DMS114 treated with DMSO at 0.1 percent for 48 hours (cell line): ENCODE measurements at regions not wholly inside any gene's neighbourhood (a gene's known extent, or its start where the extent isn't known, plus 50 kb on each side); places are given as distances from the start of the nearest gene placed in this dataset.
"Not testable (repeated sequence)": the region's sequence is repeated elsewhere in the genome, so short reads cannot be mapped to it uniquely, and the experiment has no call there.

ENCODE experiments used
- DNase-seq: peaks from one replicate; lab custom pipeline; 2025; ENCODE audit not compliant: unreplicated experiment; lab: John Stamatoyannopoulos, UW

- DNase-seq: no peak
Measured at GRCh38 chr12:59517522-59517921, 78.3 kb upstream of the SLC16A7 start.

- DNase-seq: no peak
Measured at GRCh38 chr12:59500915-59501314, 94.9 kb upstream of the SLC16A7 start.

- DNase-seq: no peak
Measured at GRCh38 chr12:59500335-59500734, 95.5 kb upstream of the SLC16A7 start.

- no peak for DNase-seq
Measured at GRCh38 chr12:59499774-59500173, 96.1 kb upstream of the SLC16A7 start.

DNA sequence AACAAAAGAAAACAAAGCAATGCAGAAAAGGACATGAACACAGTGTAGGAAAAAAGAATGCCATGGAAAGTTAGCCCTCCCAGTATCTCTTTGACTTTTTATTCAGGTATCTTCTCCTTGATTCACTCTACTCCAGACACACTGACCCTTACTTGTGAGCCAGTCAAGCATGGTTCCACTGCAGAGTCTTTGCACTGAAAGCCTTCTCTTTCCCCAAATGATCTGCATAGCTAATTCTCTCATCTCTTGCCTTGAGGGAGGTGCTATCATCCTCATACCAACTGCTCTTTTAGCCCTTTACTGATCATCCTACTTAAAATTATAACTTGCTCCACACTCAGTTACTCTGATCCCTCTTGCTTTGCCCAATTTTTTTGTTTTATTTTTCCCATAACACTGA is 101.2 kb upstream of the SLC16A7 start:
- DNase-seq: no peak

DNA sequence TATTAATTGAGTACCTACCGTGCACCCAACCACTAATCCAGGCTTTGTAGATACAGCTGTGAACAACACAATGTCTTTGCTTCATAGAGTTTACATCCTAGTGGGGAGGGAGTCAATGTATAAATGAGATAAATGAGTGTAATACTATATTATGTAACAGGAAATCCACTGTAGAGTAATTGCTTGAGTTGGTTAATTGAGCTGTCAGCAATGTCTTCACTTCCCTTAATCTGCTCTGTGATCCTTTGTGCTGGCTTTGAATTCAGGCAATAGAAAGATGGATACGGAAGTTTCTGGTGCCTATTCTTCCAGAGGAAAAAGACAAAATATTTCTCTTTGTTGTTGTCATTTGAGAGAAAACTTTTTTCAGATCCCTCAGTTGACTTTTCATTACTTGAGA is 104.0 kb upstream of the SLC16A7 start:
- no peak for DNase-seq

- no peak for DNase-seq
Measured at GRCh38 chr12:59486827-59487226, 109.0 kb upstream of the SLC16A7 start.

- no peak for DNase-seq
Measured at GRCh38 chr12:59484575-59484974, 111.3 kb upstream of the SLC16A7 start.

- not testable (repeated sequence) for DNase-seq
Measured at GRCh38 chr12:59474236-59474635, 121.6 kb upstream of the SLC16A7 start.

- DNase-seq: no peak
Measured at GRCh38 chr12:59472273-59472672, 123.6 kb upstream of the SLC16A7 start.

DNA sequence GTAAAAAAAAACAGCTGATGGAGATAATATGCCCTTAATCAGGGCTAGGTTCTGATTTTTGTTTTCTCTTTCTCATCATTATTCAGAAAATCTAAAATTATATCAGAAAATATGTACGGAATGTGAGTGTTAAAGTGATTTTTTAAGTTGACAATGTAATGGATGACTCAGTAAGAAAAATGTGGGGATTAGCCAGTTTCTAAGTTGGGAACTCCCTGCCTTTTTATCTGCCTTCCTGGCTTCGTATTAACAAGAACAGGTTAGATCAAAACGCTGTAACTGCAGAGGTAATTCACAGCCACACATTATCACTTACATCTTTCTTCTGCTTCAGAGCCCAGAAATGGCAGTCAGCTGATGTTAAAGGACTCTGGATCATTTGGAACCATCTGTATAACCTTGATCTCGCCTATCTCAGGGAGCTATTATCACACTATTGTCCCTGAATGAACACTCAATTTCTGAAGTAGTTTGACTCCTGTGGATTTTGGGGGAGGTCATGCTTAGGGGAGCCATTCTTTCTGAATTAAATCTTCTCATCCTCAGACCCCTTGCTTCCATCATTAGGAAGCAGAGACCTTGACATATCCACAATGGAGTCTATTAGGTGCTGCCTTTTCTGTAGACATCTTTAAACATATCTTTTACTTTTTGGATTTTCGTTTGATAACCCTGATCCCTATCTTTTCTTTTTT is 135.7 kb upstream of the SLC16A7 start:
- no peak for DNase-seq

- no peak for DNase-seq
Measured at GRCh38 chr12:59453475-59453874, 142.4 kb upstream of the SLC16A7 start.

- no peak for DNase-seq
Measured at GRCh38 chr12:59452746-59453145, 143.1 kb upstream of the SLC16A7 start.

GRCh38 chr12:59452259-59452658 is 143.6 kb upstream of the SLC16A7 start:
- no peak for DNase-seq

DNA sequence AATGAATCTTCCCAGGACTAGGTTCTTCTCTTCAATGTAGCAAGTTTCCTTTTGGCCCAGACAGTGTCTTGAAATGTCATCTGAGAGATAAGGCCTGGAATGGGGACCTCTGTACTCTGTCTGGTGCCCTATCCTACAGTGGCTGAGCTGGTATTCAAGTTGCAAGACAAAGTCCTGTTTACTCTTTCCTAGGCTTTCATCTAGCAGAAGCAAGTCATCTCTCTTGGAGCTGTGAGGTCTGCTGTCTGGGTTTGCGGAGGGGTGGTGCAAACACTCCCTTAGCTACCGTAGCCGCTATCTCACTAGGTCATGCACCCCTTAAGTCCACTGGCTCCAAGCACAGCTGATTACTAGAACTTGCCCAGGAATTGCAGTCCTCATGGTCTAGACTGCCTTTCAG is 149.7 kb upstream of the SLC16A7 start:
- DNase-seq: no peak

DNA sequence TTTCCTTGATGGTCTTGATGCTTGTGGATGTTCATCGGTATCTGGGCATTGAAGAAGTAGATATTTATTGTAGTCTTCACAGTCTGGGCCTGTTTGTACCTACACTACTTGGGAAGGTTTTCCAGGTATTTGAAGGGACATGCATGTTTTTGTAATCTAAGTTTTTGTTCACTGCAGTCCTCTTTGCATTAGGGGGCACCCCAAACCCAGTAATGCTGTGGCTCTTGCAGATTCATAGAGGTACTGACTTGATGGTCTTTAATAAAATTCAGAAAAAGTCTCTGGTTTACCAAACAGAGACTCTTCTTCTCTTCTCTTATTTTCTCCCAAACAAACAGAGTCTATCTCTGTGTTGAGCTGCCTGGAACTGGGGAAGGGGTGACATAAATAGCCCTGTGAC is 150.9 kb upstream of the SLC16A7 start:
- DNase-seq: no peak

DNA sequence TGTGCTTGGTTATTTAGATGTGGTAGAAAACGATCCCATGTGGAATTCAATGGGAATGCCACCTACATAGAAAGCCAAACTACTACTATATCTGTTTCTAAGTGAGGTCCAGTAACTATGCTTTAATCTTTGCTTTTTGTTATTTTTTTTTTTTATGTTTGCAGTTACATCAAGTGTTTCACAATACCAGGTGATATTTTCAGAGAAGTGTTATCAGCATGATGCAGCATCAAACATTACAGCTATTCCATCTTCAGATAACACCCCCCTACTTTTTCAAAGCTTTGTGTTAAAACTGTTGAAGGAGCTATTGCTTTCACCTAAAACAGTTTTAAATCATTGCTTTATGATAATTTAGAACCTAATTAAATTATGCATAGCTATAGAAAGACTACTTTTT is 163.8 kb upstream of the SLC16A7 start:
- DNase-seq: no peak

DNA sequence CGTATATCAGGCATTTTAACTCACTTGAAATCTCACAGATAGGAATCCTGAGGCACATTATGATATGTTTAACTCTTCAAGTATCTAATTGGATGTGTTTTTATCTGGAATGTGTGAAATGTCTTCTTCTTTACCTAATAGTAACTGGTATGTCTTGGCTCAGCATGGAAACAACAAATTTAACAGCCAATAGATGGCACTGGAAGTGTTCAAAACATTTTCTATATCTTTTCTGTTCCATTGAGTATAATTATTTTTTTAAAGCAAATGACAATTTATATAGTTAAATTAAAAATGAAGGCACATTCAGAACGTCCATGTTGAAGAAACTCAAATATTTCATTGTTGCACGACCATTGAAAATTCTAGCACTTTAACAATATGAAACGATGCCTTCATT is 164.6 kb upstream of the SLC16A7 start:
- no peak for DNase-seq

GRCh38 chr12:59429766-59430165 is 166.1 kb upstream of the SLC16A7 start:
- DNase-seq: no peak

DNA sequence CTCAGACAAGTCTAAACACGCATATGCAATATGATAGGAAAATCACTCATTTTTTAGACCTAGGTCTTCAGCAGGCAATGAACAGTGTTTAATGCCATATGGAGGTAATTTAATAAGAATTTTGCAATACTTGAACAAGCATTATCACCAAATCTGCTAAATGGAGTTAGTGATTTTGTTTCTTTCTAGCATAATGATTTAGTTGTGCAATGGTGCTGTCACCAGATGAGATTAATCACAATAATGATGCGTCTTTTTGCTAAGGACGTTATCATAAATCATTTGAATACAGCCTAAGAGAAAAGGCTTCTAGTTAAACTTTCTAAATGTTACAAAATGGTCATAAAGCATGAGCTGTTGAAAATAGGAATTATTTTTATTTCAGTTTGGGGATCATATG is 170.0 kb upstream of the SLC16A7 start:
- DNase-seq: no peak

DNA sequence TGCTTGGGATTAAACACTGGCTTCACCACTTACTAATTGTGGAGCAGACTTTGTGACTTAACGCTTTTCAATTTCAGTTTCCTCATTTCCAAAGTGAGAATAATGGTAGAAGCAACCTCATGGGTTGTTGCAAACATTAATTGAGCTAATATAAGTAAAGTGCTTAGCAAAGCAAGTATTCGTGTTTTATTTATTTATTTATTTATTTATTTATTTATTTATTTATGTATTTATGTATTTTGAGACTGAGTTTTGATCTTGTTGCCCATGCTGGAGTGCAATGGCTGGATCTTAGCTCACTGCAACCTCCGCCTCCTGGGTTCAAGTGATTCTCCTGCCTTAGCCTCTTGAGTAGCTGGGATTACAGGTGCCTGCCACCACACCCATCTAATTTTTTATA is 171.2 kb upstream of the SLC16A7 start:
- DNase-seq: not testable (repeated sequence)

DNA sequence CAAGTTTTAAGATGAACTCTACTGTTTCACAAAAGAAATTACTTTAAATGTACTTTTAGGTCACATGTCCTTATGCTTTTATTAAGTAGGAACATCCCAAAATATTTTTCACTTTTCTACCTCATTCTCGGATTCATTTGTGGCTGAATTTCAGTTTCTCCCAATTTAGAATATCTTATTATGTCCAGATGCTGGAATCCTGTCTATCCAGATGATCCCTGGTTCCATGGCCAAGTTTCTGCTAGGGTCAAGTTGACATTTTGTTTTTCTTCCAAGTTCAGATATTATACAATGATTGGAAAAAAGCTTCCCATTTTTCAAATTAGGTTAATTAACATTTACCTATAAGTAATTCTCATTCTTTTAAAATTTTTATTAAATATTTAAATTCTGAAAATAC is 181.8 kb upstream of the SLC16A7 start:
- no peak for DNase-seq

- no peak for DNase-seq
Measured at GRCh38 chr12:59408431-59408830, 187.4 kb upstream of the SLC16A7 start.
